Upper lobe of left lung (tissue), 4 donors: ENCODE measurements at regions not wholly inside any gene's neighbourhood (a gene's known extent, or its start where the extent isn't known, plus 50 kb on each side); places are given as distances from the start of the nearest gene placed in this dataset.

Source experiments
- CTCF ChIP-seq, 6 experiments: fragments of 450-650 bp in 4 of 6; fragments of 200-600 bp in 2 of 6; sonication (generic) in 2 of 6; IDR thresholded peaks; one replicate each; pipeline ENCODE4 v1.5.1; 2016 to 2019; ENCODE audit warnings: antibody characterized with exemption in 6 of 6
- POLR2A ChIP-seq, 4 donors: fragments of 450-650 bp; IDR thresholded peaks; one replicate each; pipeline ENCODE4 v1.5.1; 2016 to 2017; ENCODE audit warnings: antibody characterized with exemption in 4 of 4, mild to moderate bottlenecking in 2 of 4
- POLR2AphosphoS5 ChIP-seq, 2 donors: sonication (generic); formaldehyde crosslinking; IDR thresholded peaks; one replicate each; pipeline ENCODE4 v1.5.1; 2017; ENCODE audit warnings: antibody characterized with exemption in 2 of 2

- TF ChIP-seq CTCF (IDR thresholded peaks at IDR 0.05) = no peak
- TF ChIP-seq POLR2AphosphoS5 (IDR thresholded peaks at IDR 0.05) = no peak
- no peak for TF ChIP-seq POLR2A (IDR thresholded peaks at IDR 0.05)
Measured at GRCh38 chr16:86077243-86077940, 178.4 kb downstream of the IRF8 start.
